BLaER1 treated with 17β-estradiol and CSF1 and Interleukin-3, amounts not matched to agents 10 nM and 100 nM (cell line): ENCODE measurements at regions not wholly inside any gene's neighbourhood (a gene's known extent, or its start where the extent isn't known, plus 50 kb on each side); places are given as distances from the start of the nearest gene placed in this dataset.
A peak's percentile ranks its signal among the peaks of the same experiment; 100 is the strongest.

Experiments used
- H3K27ac ChIP-seq, 11 experiments: shearing (Covaris generic); formaldehyde crosslinking; 2 replicates each; pipeline ENCODE4 v1.8.1; 2022
- H3K27me3 ChIP-seq, 11 experiments: shearing (Covaris generic); formaldehyde crosslinking; 2 replicates each; pipeline ENCODE4 v1.8.1; 2022
- H3K36me3 ChIP-seq, 11 experiments: shearing (Covaris generic); formaldehyde crosslinking; 2 replicates each; pipeline ENCODE4 v1.8.1; 2022
- H3K4me1 ChIP-seq, 10 experiments: shearing (Covaris generic); formaldehyde crosslinking; 2 replicates each; pipeline ENCODE4 v1.8.1; 2022
- H3K4me2 ChIP-seq, 11 experiments: shearing (Covaris generic); formaldehyde crosslinking; 2 replicates each; pipeline ENCODE4 v1.8.1; 2022
- H3K4me3 ChIP-seq, 10 experiments: shearing (Covaris generic); formaldehyde crosslinking; 2 replicates each; pipeline ENCODE4 v1.8.1; 2022
- H3K9ac ChIP-seq, 11 experiments: shearing (Covaris generic); formaldehyde crosslinking; 2 replicates each; pipeline ENCODE4 v1.8.1; 2022
- H3K9me3 ChIP-seq, 11 experiments: shearing (Covaris generic); formaldehyde crosslinking; replicated peaks in 1 of 11; 2 replicates each; pipeline ENCODE4 v1.8.1; 2022
- H4K20me1 ChIP-seq, 11 experiments: shearing (Covaris generic); formaldehyde crosslinking; 2 replicates each; pipeline ENCODE4 v1.8.1; 2022
- Cebpa-rat ChIP-seq, 11 experiments: shearing (Covaris generic); IDR thresholded peaks; 2 replicates each; pipeline ENCODE4 v1.8.1; 2022

GRCh38 chr1:29865051-29865450, 628.7 kb downstream of the PTPRU start:
- no peaks in the 10 kb centered on the region; a peak in 1 of 20 replicates for H3K4me1 ChIP-seq
- no peaks in the 10 kb centered on the region for H4K20me1 ChIP-seq
- no peaks in the 10 kb centered on the region for H3K27me3 ChIP-seq
- H3K9me3 ChIP-seq: peaks cover 24 to 44% (median 33%) of the 10 kb centered on the region in 11 experiments
- no peak overlapping the region for H3K4me3 ChIP-seq
- H3K27ac ChIP-seq: no peak overlapping the region
- H3K36me3 ChIP-seq: peaks cover 0 to 5% (median 0%) of the 10 kb centered on the region in 11 experiments; a peak in 1 of 22 replicates
- no peak overlapping the region for H3K9ac ChIP-seq
- TF ChIP-seq Cebpa-rat (IDR thresholded peaks at IDR 0.05): no peak
- H3K4me2 ChIP-seq: no peak overlapping the region

- Histone ChIP-seq H3K27ac (no peak overlapping the region), H3K4me2 (no peak overlapping the region), H3K9ac (no peak overlapping the region), H3K27me3 (no peaks in the 10 kb centered on the region), H3K36me3 (peaks cover 0 to 5% (median 0%) of the 10 kb centered on the region in 11 experiments; a peak in 1 of 22 replicates), H3K4me3 (no peak overlapping the region), H4K20me1 (no peaks in the 10 kb centered on the region), H3K9me3 (peaks cover 27 to 44% (median 33%) of the 10 kb centered on the region in 11 experiments), H3K4me1 (no peaks in the 10 kb centered on the region; a peak in 1 of 20 replicates)
- no peak for TF ChIP-seq Cebpa-rat (IDR thresholded peaks at IDR 0.05)
Measured at GRCh38 chr1:29864431-29865022, 628.2 kb downstream of the PTPRU start.

DNA sequence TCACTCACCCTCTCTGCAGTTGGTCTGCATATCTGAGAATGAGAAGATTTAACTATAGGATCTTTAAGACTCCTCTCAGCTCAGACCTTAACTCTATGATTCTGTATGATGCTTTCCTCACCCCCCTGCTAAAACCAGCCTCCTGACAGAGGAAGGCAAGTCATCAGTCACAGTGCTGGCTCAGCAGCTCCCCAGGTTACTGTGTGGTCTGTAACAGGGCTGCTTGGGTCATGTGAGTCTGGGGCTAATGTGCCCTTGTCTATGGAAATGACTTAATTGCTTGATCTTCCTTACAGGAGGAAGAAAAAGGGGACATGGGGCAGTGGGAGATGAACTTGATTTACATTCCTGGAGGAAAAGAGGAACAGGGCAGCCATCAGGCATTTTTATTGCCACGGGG, 625.6 kb downstream of the PTPRU start:
- H3K9ac ChIP-seq: no peak overlapping the region
- no peak overlapping the region for H3K4me3 ChIP-seq
- no peaks in the 10 kb centered on the region for H3K27me3 ChIP-seq
- peaks cover 25 to 41% (median 34%) of the 10 kb centered on the region in 11 experiments for H3K9me3 ChIP-seq
- H3K36me3 ChIP-seq: peaks cover 0 to 5% (median 0%) of the 10 kb centered on the region in 11 experiments; a peak in 1 of 22 replicates
- H3K27ac ChIP-seq: no peak overlapping the region
- no peak for TF ChIP-seq Cebpa-rat (IDR thresholded peaks at IDR 0.05)
- no peaks in the 10 kb centered on the region for H4K20me1 ChIP-seq
- no peaks in the 10 kb centered on the region; a peak in 1 of 20 replicates for H3K4me1 ChIP-seq
- no peak overlapping the region for H3K4me2 ChIP-seq

- H4K20me1 ChIP-seq: no peaks in the 10 kb centered on the region
- no peak overlapping the region for H3K27ac ChIP-seq
- no peak overlapping the region for H3K4me3 ChIP-seq
Measured at GRCh38 chr1:29861446-29861845, 625.1 kb downstream of the PTPRU start.

DNA sequence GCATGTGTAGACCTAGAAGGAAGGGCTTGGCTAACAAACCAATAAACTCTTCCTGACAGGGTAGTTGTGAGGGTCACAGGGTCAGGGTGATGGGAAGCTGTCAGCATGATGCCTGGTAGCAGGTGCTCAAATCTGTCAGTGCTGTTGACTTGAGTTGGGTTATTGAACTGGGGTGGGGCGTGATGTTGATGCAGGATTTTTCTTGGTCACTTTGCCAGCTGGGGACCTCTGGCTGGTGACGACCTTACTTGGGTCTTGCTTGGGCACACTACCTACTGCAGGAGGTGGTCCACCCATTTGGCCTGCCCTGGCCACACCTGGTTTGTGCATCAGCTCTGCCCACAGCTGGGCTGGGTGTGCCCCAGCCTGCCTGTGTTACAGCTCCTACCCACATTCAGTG, 624.4 kb downstream of the PTPRU start:
- Histone ChIP-seq H4K20me1 (no peaks in the 10 kb centered on the region; a peak in 1 of 22 replicates), H3K27ac (no peak overlapping the region), H3K9me3 (peaks cover 25 to 41% (median 34%) of the 10 kb centered on the region in 11 experiments), H3K36me3 (peaks cover 0 to 5% (median 0%) of the 10 kb centered on the region in 11 experiments; a peak in 1 of 22 replicates), H3K4me3 (0 out of 20 replicates have a peak overlapping the region, but pooled peaks of 1 of the 10 experiments have one; percentile 4), H3K27me3 (no peaks in the 10 kb centered on the region), H3K9ac (no peak overlapping the region), H3K4me1 (peaks cover 4 to 12% (median 10%) of the 10 kb centered on the region in 10 experiments), H3K4me2 (no peak overlapping the region)
- TF ChIP-seq Cebpa-rat (IDR thresholded peaks at IDR 0.05): no peak

More at GRCh38 chr1:29861446-29861845, 625.1 kb downstream of the PTPRU start:
- Histone ChIP-seq H3K9ac (no peak overlapping the region), H3K4me2 (no peak overlapping the region), H3K36me3 (peaks cover 0 to 5% (median 0%) of the 10 kb centered on the region in 11 experiments; a peak in 1 of 22 replicates), H3K4me1 (peaks cover 0 to 4% (median 2%) of the 10 kb centered on the region in 10 experiments; a peak in 8 of 20 replicates), H3K9me3 (peaks cover 25 to 41% (median 34%) of the 10 kb centered on the region in 11 experiments), H3K27me3 (no peaks in the 10 kb centered on the region)
- TF ChIP-seq Cebpa-rat (IDR thresholded peaks at IDR 0.05): no peak

- Histone ChIP-seq H3K4me2 (no peak overlapping the region), H3K9ac (no peak overlapping the region), H3K27me3 (no peaks in the 10 kb centered on the region), H3K9me3 (peaks cover 25 to 41% (median 34%) of the 10 kb centered on the region in 11 experiments), H3K27ac (no peak overlapping the region), H3K4me1 (peaks cover 10 to 18% (median 16%) of the 10 kb centered on the region in 10 experiments), H4K20me1 (no peaks in the 10 kb centered on the region; a peak in 1 of 22 replicates), H3K36me3 (peaks cover 0 to 5% (median 0%) of the 10 kb centered on the region in 11 experiments; a peak in 1 of 22 replicates), H3K4me3 (no peak overlapping the region)
- no peak for TF ChIP-seq Cebpa-rat (IDR thresholded peaks at IDR 0.05)
Measured at GRCh38 chr1:29860056-29860455, 623.7 kb downstream of the PTPRU start.

DNA sequence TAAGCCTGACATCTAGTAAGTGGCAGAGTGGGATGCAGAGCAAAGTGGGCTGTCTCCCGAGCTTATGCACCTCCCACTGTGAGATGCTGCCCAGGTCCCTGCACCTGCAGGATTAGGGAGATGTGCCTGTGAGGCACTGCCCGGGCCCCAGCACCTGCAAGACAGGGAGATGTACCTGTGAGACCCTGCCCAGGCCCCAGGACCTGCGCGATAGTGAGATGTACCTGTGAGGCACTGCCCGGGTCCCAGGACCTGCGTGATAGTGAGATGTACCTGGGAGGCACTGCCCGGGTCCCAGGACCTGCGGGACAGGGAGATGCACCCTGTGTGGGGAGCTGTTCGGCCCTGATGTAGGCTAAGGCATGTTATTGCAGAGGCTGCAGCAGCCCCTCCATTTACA, 622.8 kb downstream of the PTPRU start:
- Histone ChIP-seq H3K9ac (no peak overlapping the region), H3K27ac (no peak overlapping the region), H3K4me3 (no peak overlapping the region), H3K4me1 (peaks cover 12 to 27% (median 22%) of the 10 kb centered on the region in 10 experiments), H3K36me3 (peaks cover 0 to 5% (median 0%) of the 10 kb centered on the region in 11 experiments; a peak in 1 of 22 replicates), H3K9me3 (peaks cover 25 to 37% (median 31%) of the 10 kb centered on the region in 11 experiments), H3K4me2 (no peak overlapping the region), H4K20me1 (no peaks in the 10 kb centered on the region; a peak in 1 of 22 replicates), H3K27me3 (0 out of 22 replicates have a peak, but pooled peaks cover 0 to 5% (median 0%) of the 10 kb centered on the region in 11 experiments)
- TF ChIP-seq Cebpa-rat (IDR thresholded peaks at IDR 0.05): no peak

DNA sequence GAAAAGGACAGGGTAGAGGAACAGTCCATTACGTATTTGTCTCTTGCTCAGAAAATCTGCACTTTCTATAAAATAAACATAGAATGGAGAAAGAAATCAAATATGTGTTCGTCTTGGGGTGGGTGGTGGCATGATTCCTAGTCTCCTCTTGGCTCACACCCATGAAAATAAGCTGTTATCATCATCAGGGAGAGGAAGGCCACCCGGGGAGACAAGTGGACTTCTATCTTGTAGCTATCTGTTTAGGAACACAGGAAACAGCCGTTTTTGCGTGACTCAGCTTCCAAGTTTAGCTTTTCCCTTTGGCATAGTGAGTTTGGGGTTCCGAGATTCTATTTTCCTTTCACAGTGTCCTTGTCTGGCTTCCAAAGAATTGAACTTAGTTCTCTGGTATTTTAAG, 622.3 kb downstream of the PTPRU start:
- Histone ChIP-seq H3K27me3 (0 out of 22 replicates have a peak, but pooled peaks cover 0 to 5% (median 0%) of the 10 kb centered on the region in 11 experiments), H3K4me1 (peaks cover 12 to 27% (median 22%) of the 10 kb centered on the region in 10 experiments), H3K27ac (no peak overlapping the region), H3K9me3 (peaks cover 25 to 37% (median 31%) of the 10 kb centered on the region in 11 experiments), H3K36me3 (peaks cover 0 to 5% (median 0%) of the 10 kb centered on the region in 11 experiments; a peak in 1 of 22 replicates), H3K9ac (no peak overlapping the region), H3K4me2 (no peak overlapping the region), H3K4me3 (no peak overlapping the region), H4K20me1 (no peaks in the 10 kb centered on the region; a peak in 1 of 22 replicates)
- no peak for TF ChIP-seq Cebpa-rat (IDR thresholded peaks at IDR 0.05)

DNA sequence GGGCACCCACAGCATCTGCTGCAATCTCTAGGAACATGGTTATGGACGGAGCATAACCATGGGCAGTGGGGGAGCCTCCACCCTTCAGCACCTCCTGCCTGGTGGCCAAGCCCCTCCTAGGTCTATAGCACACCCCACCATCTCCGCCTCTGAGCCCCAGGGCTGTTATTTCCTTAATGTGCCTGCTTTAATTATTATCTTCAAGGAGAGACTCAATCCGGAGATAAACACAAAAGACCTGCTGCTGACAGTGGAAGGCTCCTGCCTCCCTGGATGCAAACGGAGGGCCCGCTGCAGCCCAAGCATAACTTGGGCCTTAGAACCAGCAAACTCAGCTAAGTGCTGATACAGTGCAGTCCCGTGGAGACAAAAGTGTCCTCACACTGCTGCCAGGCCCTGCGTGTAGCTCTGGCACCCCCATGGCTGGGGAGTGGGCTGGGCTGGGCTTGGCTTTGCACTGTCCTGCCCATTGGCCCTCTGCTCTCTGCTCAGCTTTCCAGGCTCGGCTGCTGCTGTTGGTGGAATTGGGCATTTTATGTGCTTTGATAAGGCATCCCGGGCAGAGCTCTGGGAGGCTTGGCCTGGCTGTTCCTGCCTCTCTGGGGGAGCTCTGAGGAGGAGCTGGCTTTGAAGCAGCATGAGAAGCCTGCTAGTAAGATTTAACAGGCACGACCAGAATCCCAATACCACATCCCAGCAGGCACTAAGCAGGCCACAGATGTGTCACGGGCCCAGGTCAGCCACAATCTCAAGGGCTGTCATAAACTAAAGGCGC, 620.2 kb downstream of the PTPRU start:
- H4K20me1 ChIP-seq: no peaks in the 10 kb centered on the region; a peak in 1 of 22 replicates
- H3K4me2 ChIP-seq: peak overlapping the region in 9 of 11 experiments; percentile 54 to 83 (median 73); a peak in 18 of 22 replicates
- H3K27me3 ChIP-seq: 0 out of 22 replicates have a peak, but pooled peaks cover 0 to 5% (median 0%) of the 10 kb centered on the region in 11 experiments

More for the DNA sequence above, 620.2 kb downstream of the PTPRU start:
- Histone ChIP-seq H3K4me1 (peaks cover 25 to 47% (median 40%) of the 10 kb centered on the region in 10 experiments), H3K36me3 (peaks cover 0 to 5% (median 0%) of the 10 kb centered on the region in 11 experiments; a peak in 1 of 22 replicates), H3K4me3 (no peak overlapping the region), H3K9ac (no peak overlapping the region), H3K27ac (no peak overlapping the region), H3K9me3 (peaks cover 15 to 23% (median 20%) of the 10 kb centered on the region in 11 experiments)
- no peak for TF ChIP-seq Cebpa-rat (IDR thresholded peaks at IDR 0.05)
